ENCODE measurements at regions not wholly inside any gene's neighbourhood (a gene's known extent, or its start where the extent isn't known, plus 50 kb on each side); places are given as distances from the start of the nearest gene placed in this dataset.

DNA sequence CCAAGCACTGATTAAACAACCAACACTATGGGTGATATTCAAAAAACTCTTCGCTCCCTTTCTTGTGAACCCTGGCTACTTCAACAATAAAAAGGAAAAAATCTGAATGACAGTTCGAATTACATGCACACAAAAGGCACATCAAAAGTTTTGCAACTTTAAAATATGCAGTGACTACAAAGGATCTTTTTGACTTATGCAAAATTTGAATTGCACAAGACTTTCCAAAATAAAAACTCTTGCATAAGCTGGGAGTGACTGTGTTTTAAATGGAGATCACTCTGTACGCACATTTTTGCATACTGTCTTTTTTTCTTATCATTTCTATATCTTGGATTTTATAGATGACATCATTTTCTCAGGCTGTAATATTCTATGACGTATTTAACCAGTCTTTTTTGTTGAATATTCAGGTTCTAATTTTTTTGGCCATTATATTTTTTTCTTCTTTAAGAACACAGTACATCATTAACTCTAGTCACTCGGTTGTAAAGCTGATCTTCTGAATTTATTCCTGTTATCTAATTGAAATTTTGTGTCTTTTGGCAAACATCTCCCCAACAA, 667.6 kb upstream of the TBX3 start (continued):
- no peak for TF ChIP-seq ASH2L (IDR thresholded peaks at IDR 0.05; ENCODE audit: low read length)
- TF ChIP-seq CREB1 (IDR thresholded peaks at IDR 0.05) = no peak
- no peak for TF ChIP-seq NANOG (IDR thresholded peaks at IDR 0.05; ENCODE audit: insufficient read depth, low read depth, low read length, poor library complexity, severe bottlenecking)
- no peak for TF ChIP-seq GABPA (IDR thresholded peaks at IDR 0.05; ENCODE audit: borderline replicate concordance, insufficient read depth, low read length)

Data from H1 (cell line).